ENCODE measurements at regions not wholly inside any gene's neighbourhood (a gene's known extent, or its start where the extent isn't known, plus 50 kb on each side); places are given as distances from the start of the nearest gene placed in this dataset.

GRCh38 chr6:44003345-44004061 is 123.7 kb downstream of the MRPL14 start:
- Histone ChIP-seq H3K27me3 (peaks cover 0 to 5% of the 10 kb centered on the region in 2 donors), H3K4me3 (peak overlapping the region in 2 of 4 donors; percentile 48 to 50), H3K9me3 (no peaks in the 10 kb centered on the region), H3K36me3 (no peaks in the 10 kb centered on the region), H3K4me1 (peaks cover 3 to 13% (median 8%) of the 10 kb centered on the region in 4 donors), H3K27ac (no peak overlapping the region)
- TF ChIP-seq CTCF (IDR thresholded peaks at IDR 0.05) (no peak), POLR2A (IDR thresholded peaks at IDR 0.05) (no peak)
- DNase-seq: peak in 1 of 3 donors; percentile 47

- Histone ChIP-seq H3K36me3 (no peaks in the 10 kb centered on the region), H3K4me3 (peak overlapping the region; percentile 20 to 50 (median 48)), H3K27ac (no peak overlapping the region), H3K27me3 (peaks cover 0 to 5% of the 10 kb centered on the region in 2 donors), H3K9me3 (no peaks in the 10 kb centered on the region), H3K4me1 (peaks cover 3 to 13% (median 8%) of the 10 kb centered on the region in 4 donors)
- peak; percentile 43 to 78 (median 76) for DNase-seq
- TF ChIP-seq CTCF (IDR thresholded peaks at IDR 0.05) (peak in 1 of 6 experiments; percentile 13), POLR2A (IDR thresholded peaks at IDR 0.05) (no peak)
Measured at GRCh38 chr6:44002593-44003344, 124.5 kb downstream of the MRPL14 start.

- H3K4me3 ChIP-seq: peak overlapping the region; percentile 20 to 50 (median 48)
- H3K27ac ChIP-seq: no peak overlapping the region
- DNase-seq: no peak
- H3K4me1 ChIP-seq: peaks cover 3 to 13% (median 8%) of the 10 kb centered on the region in 4 donors
- no peaks in the 10 kb centered on the region for H3K36me3 ChIP-seq
- peaks cover 0 to 5% of the 10 kb centered on the region in 2 donors for H3K27me3 ChIP-seq
- no peaks in the 10 kb centered on the region for H3K9me3 ChIP-seq
- TF ChIP-seq CTCF (IDR thresholded peaks at IDR 0.05) (no peak), POLR2A (IDR thresholded peaks at IDR 0.05) (no peak)
Measured at GRCh38 chr6:44002067-44002592, 125.1 kb downstream of the MRPL14 start.

- H3K27ac ChIP-seq: peak overlapping the region in 2 of 4 donors; percentile 32 to 52
- no peaks in the 10 kb centered on the region for H3K36me3 ChIP-seq
- H3K4me3 ChIP-seq: peak overlapping the region in 1 of 4 donors; percentile 47
Measured at GRCh38 chr6:44001318-44002066, 125.8 kb downstream of the MRPL14 start.

More at GRCh38 chr6:44001318-44002066, 125.8 kb downstream of the MRPL14 start:
- peaks cover 0 to 5% of the 10 kb centered on the region in 2 donors for H3K27me3 ChIP-seq
- TF ChIP-seq CTCF (IDR thresholded peaks at IDR 0.05): peak in 3 of 6 experiments; percentile 11 to 54 (median 32)
- TF ChIP-seq POLR2A (IDR thresholded peaks at IDR 0.05): no peak
- no peaks in the 10 kb centered on the region for H3K9me3 ChIP-seq
- peak in 1 of 3 donors; percentile 65 for DNase-seq
- peaks cover 3 to 13% (median 8%) of the 10 kb centered on the region in 4 donors for H3K4me1 ChIP-seq
